Stimulated activated CD4-positive, alpha-beta T cell treated with anti-CD3 and anti-CD28 coated beads, Interleukin-4, amount 100 ng/mL, for 48 hours (primary cell): ENCODE measurements at regions not wholly inside any gene's neighbourhood (a gene's known extent, or its start where the extent isn't known, plus 50 kb on each side); places are given as distances from the start of the nearest gene placed in this dataset.

Experiments used
- DNase-seq, 2 donors: peaks; one replicate each; pipeline ENCODE4 v3.0.0-alpha.2; 2020; ENCODE audit warnings: low read depth in 2 of 2

GRCh38 chr7:148950806-148951205 lies 66.7 kb upstream of the EZH2 start:
- no peak for DNase-seq

GRCh38 chr7:148944935-148945934 lies 61.1 kb upstream of the EZH2 start:
- no peak for DNase-seq

GRCh38 chr7:148941598-148942275 lies 57.6 kb upstream of the EZH2 start:
- peak; percentile 50 to 63 for DNase-seq

GRCh38 chr7:148940702-148941597 lies 56.9 kb upstream of the EZH2 start:
- DNase-seq = peak; percentile 35 to 40

- DNase-seq = no peak
These were observed 55.2 kb upstream of the EZH2 start for GRCh38 chr7:148939128-148939755.

- no peak for DNase-seq
These were observed 51.4 kb upstream of the EZH2 start for GRCh38 chr7:148935451-148935850.
